HG03196 (cell line): ENCODE measurements at regions not wholly inside any gene's neighbourhood (a gene's known extent, or its start where the extent isn't known, plus 50 kb on each side); places are given as distances from the start of the nearest gene placed in this dataset.
"Not testable (repeated sequence)": the region's sequence is repeated elsewhere in the genome, so short reads cannot be mapped to it uniquely, and the experiment has no call there.

Experiments used
- ATAC-seq: cut with Tn5 transposase; IDR thresholded peaks from one replicate; pipeline ENCODE4 v1.9.1; 2021; ENCODE audit not compliant: unreplicated experiment

- no peak for ATAC-seq
Measured at GRCh38 chr15:81939604-81940440, 106.0 kb downstream of the MEX3B start.

DNA sequence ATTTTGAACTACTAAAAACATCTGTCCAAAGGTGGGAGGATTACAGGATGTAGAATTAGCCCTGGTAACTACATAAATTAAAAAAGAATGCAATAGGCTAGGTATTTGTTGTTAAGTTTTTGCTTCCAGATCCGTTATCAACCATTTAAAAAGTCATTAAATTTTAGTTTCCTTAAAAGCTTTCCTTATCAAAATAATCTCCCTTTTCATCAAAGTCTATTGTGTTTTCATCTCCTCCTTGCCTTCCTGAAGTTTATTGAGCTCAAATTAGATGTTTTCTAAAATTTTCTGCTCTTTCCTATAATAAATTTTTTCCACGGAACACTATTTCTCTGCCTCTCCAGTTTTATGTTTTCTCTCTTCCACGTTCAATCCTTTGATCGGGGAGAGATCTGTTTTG, 108.6 kb downstream of the MEX3B start:
- ATAC-seq, result no peak

DNA sequence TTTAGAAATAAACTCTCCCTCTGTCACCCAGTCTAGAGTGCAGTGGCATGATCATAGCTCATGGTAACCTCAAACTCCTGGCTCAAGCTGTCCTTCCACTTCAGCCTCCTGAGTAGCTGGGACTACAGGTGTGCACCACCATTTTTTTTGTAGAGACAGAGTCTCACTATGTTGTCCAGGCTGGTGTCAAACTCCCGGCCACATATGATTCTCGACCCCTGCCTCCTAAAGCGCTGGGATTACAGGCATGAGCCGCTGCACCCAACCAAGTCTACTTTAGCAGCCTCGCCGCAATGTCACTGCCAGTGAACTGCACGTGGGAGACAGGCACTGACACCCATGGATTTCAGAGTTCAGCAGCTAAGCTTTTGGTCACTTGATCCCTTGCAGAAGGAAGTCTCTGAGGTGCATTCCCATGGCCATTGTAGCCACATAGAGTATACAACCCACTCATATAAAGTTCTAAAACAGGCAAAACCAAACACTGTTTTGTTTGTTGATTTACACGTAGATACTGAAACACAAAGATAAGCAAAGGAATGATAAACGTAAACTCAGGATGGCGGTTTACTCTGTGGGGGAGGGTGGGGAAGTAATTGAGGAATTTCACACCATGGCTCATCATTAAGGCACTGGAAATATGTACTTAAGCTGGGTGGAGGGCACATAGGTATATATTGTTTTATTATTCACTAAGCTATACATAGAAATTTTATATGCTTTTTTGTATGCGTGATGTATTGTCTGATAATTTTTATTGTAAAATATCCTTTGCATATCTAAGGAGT, 115.0 kb downstream of the MEX3B start:
- no peak for ATAC-seq

- ATAC-seq, result no peak
Measured at GRCh38 chr15:81929557-81929956, 116.3 kb downstream of the MEX3B start.

DNA sequence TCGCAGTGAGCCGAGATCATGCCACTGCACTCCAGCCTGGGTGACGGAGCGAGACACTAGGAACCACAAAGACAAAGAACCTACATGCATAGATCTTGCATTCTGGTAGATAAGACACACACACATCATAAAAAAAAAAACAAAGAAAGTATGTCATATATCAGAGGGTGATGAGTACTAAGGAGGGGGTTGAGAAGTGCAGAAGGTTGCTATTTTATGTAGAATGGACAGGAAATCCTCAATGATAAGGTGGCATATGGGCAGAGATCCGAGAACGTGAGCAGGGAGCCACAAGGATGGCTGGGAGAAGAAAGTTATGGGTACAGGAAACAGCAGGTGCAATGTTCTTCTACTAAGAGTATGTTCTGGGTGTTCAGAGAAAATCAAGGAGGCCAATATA, 118.8 kb downstream of the MEX3B start:
- ATAC-seq, result no peak

DNA sequence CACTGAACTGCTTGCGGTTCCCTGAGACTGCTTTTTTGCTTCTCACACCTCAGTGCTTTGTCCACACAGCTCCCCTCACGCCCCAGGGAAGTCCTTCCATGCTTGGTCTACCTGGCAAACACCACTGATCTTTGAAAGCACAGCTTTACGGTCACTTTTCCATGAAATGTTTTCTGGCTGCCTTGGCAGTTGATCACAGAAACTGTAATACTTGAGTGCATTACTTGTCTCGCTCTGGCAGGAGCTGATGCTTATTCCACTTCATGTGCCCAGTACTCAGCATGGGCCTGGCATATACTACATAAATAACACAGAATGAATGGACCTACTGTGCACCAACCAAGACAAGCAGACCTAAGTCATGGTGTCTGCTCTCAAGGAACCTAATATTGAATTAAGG, 121.1 kb downstream of the MEX3B start:
- no peak for ATAC-seq

- ATAC-seq, result no peak
Measured at GRCh38 chr15:81923561-81924350, 122.1 kb downstream of the MEX3B start.

- ATAC-seq, result no peak
Measured at GRCh38 chr15:81922143-81922542, 123.7 kb downstream of the MEX3B start.

GRCh38 chr15:81921163-81921562, 124.7 kb downstream of the MEX3B start:
- ATAC-seq, result no peak

- ATAC-seq, result not testable (repeated sequence)
Measured at GRCh38 chr15:81918767-81919166, 127.1 kb downstream of the MEX3B start.

DNA sequence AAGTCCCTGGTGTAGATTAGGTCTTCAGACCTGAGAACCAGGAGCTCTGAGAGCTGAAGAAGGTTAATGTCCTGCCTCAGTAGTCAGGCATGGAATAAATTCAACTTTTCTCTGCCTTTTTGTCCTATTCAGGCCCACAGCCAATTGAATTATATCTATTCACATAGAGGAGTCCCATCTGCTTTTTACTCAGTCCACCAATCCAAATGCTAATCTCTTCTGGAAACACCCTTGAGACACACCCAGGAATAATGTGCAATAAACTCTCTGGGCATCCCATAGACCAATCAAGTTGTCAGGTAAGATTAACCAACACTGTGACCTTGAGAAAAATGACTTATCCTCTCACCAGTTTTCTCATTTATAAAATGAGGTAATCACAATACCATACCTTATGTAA, 129.4 kb downstream of the MEX3B start:
- ATAC-seq, result no peak

- no peak for ATAC-seq
Measured at GRCh38 chr15:81915990-81916389, 129.8 kb downstream of the MEX3B start.

- ATAC-seq, result no peak
Measured at GRCh38 chr15:81914734-81915256, 131.0 kb downstream of the MEX3B start.

DNA sequence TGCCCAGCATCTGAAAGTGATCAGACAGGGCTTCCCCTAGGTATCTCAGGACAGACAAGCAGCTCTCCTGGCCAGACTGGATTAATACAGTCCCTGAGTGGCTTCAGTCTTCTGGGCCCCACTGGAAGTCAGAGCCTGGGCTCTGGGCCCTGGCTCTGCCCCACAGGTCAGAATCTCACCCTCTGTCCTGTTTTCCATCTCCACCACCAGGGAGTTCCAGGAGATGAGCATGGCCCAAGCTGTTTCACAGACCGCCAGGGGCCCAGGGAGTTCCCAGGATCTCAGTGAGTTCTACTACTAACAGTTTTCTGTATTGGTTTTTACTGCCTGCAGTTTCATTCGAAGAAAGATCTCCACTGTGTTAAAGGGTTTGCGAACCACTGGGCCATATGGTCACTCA, 131.5 kb downstream of the MEX3B start:
- ATAC-seq, result no peak

DNA sequence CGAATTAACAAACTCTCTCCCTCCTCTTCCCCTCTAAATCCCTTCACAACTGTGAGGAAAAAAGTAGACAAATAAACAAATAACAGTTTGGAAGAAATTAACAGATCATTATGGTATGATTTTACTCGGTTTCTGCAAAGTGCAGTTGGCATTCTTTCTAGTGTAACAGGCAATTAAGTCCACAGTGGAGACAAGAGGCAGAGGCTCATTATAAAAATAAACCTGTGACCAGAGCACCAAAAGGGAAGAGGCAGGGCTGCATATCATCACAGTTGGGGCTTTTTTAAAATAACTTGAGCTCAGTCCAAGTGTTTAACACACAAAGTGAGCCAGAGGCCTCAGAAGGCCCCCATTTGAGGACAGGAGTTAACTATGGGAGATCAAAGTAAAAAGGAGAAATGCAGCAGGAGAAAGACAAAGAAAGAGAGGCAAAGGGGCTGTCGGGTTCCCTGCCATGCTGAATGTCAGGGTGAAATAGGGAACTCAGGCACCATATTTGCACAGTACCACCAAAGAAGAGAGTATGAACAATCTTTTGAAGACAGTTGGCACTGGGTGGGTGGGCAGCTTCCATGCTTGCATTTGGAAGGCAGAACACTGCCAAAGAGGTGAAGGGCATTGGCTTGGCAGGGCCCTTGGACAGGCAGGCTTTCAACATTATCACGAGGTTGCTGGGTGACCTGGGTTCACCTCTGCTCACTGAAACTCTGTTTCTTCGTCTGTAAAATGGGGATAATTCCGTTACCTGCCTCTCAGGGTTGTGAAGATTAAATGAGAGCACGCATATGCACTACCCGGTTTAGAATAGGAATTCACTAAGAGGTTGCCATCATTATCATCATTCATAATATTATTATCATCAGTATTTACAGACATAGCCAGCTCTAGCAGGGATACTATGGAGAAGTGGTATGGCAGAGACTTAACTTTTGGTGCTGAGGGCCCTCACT, 134.5 kb downstream of the MEX3B start:
- ATAC-seq, result no peak

DNA sequence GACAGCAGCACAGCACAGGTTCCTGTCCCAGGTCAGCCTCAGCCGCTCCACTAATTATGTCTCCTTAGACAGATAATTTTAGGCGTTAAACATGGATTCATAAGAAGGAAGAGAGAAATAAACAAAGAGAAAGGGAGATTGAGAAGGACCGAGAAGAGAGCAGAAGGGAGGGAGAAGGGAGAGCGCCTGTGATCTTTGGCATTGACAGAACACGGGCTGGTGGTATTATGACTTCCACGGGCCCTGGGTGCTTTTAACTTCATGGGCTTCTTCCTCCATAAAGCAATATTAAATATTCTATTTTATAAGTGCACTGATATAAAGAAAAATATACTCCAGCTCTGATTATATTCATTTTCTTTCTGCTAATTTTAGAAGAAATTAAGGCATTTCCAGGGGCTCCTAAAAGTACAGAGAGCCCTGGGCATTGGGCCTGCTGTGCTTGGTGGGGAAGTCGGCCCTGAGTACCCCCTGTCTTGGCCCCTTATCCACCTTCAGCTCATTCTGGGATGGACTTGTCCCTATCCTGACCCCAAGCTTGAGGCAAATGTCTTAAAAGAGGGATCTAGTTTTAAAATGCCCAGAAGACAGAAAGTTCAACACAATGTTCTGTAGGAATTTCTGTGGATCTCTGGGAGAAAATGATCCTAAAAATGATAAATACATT, 135.3 kb downstream of the MEX3B start:
- no peak for ATAC-seq

- no peak for ATAC-seq
Measured at GRCh38 chr15:81909011-81909358, 136.8 kb downstream of the MEX3B start.

GRCh38 chr15:81908111-81908510, 137.7 kb downstream of the MEX3B start:
- ATAC-seq, result no peak

GRCh38 chr15:81907521-81907920, 138.3 kb downstream of the MEX3B start:
- ATAC-seq, result no peak

GRCh38 chr15:81905889-81906288, 139.9 kb downstream of the MEX3B start:
- ATAC-seq, result no peak
